H9 (cell line): ENCODE measurements at regions not wholly inside any gene's neighbourhood (a gene's known extent, or its start where the extent isn't known, plus 50 kb on each side); places are given as distances from the start of the nearest gene placed in this dataset.
"Not testable (repeated sequence)": the region's sequence is repeated elsewhere in the genome, so short reads cannot be mapped to it uniquely, and the experiment has no call there.

Source experiments
- DNase-seq: peaks from one replicate; pipeline ENCODE4 v3.0.0-alpha.2; 2017
- H2AFZ ChIP-seq: one replicate; pipeline ENCODE4 v1.6.1; 2013; ENCODE audit warnings: mild to moderate bottlenecking, low read length, control low read depth, moderate library complexity
- H2AK5ac ChIP-seq: 2 replicates; pipeline ENCODE4 v1.6.1; 2013; ENCODE audit warnings: low read length, control low read depth, mixed read lengths; ENCODE audit not compliant: insufficient read length
- H2BK120ac ChIP-seq: one replicate; pipeline ENCODE4 v1.6.1; 2013; ENCODE audit warnings: low read depth, mild to moderate bottlenecking, low read length, control low read depth, inconsistent platforms; ENCODE audit not compliant: poor library complexity, severe bottlenecking
- H2BK12ac ChIP-seq: 2 replicates; pipeline ENCODE4 v1.6.1; 2013; ENCODE audit warnings: low read length, control low read depth, mixed read lengths, low read depth; ENCODE audit not compliant: insufficient read length
- H2BK15ac ChIP-seq: 2 replicates; pipeline ENCODE4 v1.6.1; 2013; ENCODE audit warnings: low read depth, low read length, control low read depth
- H2BK20ac ChIP-seq: one replicate; pipeline ENCODE4 v1.6.1; 2013; ENCODE audit warnings: low read depth, mild to moderate bottlenecking, low read length, control low read depth, inconsistent platforms; ENCODE audit not compliant: poor library complexity, severe bottlenecking
- H2BK5ac ChIP-seq: 2 replicates; pipeline ENCODE4 v1.6.1; 2013; ENCODE audit warnings: low read length, control low read depth, mixed read lengths; ENCODE audit not compliant: insufficient read length
- H3K14ac ChIP-seq: 2 replicates; pipeline ENCODE4 v1.6.1; 2013; ENCODE audit warnings: low read length, control low read depth; ENCODE audit not compliant: insufficient read depth
- H3K18ac ChIP-seq: 2 replicates; pipeline ENCODE4 v1.6.1; 2013; ENCODE audit warnings: low read depth, mild to moderate bottlenecking, mixed read lengths, low read length, control low read depth; ENCODE audit not compliant: insufficient read length
- H3K23ac ChIP-seq: 2 replicates; pipeline ENCODE4 v1.6.1; 2013; ENCODE audit warnings: low read length, control low read depth, mixed read lengths, low read depth; ENCODE audit not compliant: insufficient read length
- H3K23me2 ChIP-seq: 2 replicates; pipeline ENCODE4 v1.6.1; 2013; ENCODE audit warnings: low read depth, mild to moderate bottlenecking, mixed read lengths, low read length, control low read depth; ENCODE audit not compliant: insufficient read length, poor library complexity, severe bottlenecking
- H3K27ac ChIP-seq: 2 replicates; pipeline ENCODE4 v1.5.1; 2013; ENCODE audit warnings: low read length, control low read depth, mixed read lengths, low read depth; ENCODE audit not compliant: insufficient read length
- H3K27me3 ChIP-seq: 2 replicates; pipeline ENCODE4 v1.6.1; 2013; ENCODE audit warnings: low read length, control low read depth, inconsistent platforms; ENCODE audit not compliant: insufficient read depth
- H3K4ac ChIP-seq: 2 replicates; pipeline ENCODE4 v1.6.1; 2013; ENCODE audit warnings: low read depth, mild to moderate bottlenecking, control low read depth, inconsistent platforms, low read length, moderate library complexity
- H3K4me1 ChIP-seq: 2 replicates; pipeline ENCODE4 v1.6.1; 2013; ENCODE audit warnings: low read length, control low read depth, inconsistent platforms; ENCODE audit not compliant: insufficient read depth
- H3K4me2 ChIP-seq: 2 replicates; pipeline ENCODE4 v1.6.1; 2013; ENCODE audit warnings: low read length, control low read depth, mixed read lengths; ENCODE audit not compliant: insufficient read length, insufficient read depth
- H3K56ac ChIP-seq: 2 replicates; pipeline ENCODE4 v1.6.1; 2013; ENCODE audit warnings: low read depth, mild to moderate bottlenecking, mixed read lengths, low read length, control low read depth; ENCODE audit not compliant: insufficient read length
- H3K79me1 ChIP-seq: 2 replicates; pipeline ENCODE4 v1.6.1; 2013; ENCODE audit warnings: low read depth, mild to moderate bottlenecking, moderate library complexity, low read length, control low read depth, inconsistent platforms; ENCODE audit not compliant: insufficient read depth, poor library complexity, severe bottlenecking
- H3K79me2 ChIP-seq: 2 replicates; pipeline ENCODE4 v1.6.1; 2013; ENCODE audit warnings: low read length, control low read depth, inconsistent platforms; ENCODE audit not compliant: insufficient read depth
- H3K9ac ChIP-seq: 2 replicates; pipeline ENCODE4 v1.6.1; 2013; ENCODE audit warnings: low read length, control low read depth, mixed read lengths; ENCODE audit not compliant: insufficient read length; ENCODE audit errors: extremely low read depth
- H3K9me3 ChIP-seq: one replicate; pipeline ENCODE4 v1.6.1; 2013; ENCODE audit warnings: low read depth, low read length, inconsistent platforms; ENCODE audit not compliant: control insufficient read depth
- H3T11ph ChIP-seq: one replicate; pipeline ENCODE4 v1.6.1; 2013; ENCODE audit warnings: mild to moderate bottlenecking, low read length, control low read depth, inconsistent platforms
- H4K20me1 ChIP-seq: one replicate; pipeline ENCODE4 v1.6.1; 2013; ENCODE audit not compliant: control insufficient read depth, insufficient read length, insufficient read depth
- H4K5ac ChIP-seq: 2 replicates; pipeline ENCODE4 v1.6.1; 2013; ENCODE audit warnings: low read depth, mild to moderate bottlenecking, mixed read lengths, low read length, control low read depth; ENCODE audit not compliant: insufficient read length
- H4K8ac ChIP-seq: replicated peaks from 2 replicates; pipeline ENCODE4 v1.6.1; 2013; ENCODE audit warnings: low read length, control low read depth, mixed read lengths, low read depth; ENCODE audit not compliant: insufficient read length
- H4K91ac ChIP-seq: 2 replicates; pipeline ENCODE4 v1.6.1; 2013; ENCODE audit warnings: low read depth, mild to moderate bottlenecking, moderate library complexity, mixed read lengths, low read length, control low read depth; ENCODE audit not compliant: insufficient read length
- H3K27ac Mint-ChIP-seq, 3 experiments: 2 replicates in 2 of 3; 3 replicates in 1 of 3; pipeline ENCODE4 v1.8.0; 2020 to 2021; ENCODE audit warnings: mixed read lengths in 3 of 3, mild to moderate bottlenecking in 1 of 3, moderate library complexity in 1 of 3
- H3K27me3 Mint-ChIP-seq: 2 replicates; pipeline ENCODE4 v1.8.0; 2021; ENCODE audit warnings: low read depth, mild to moderate bottlenecking, moderate library complexity, mixed read lengths
- H3K36me3 Mint-ChIP-seq, 3 experiments: 2 replicates in 2 of 3; 3 replicates in 1 of 3; pipeline ENCODE4 v1.8.0; 2020 to 2021; ENCODE audit warnings: low read depth in 3 of 3, mixed read lengths in 3 of 3; ENCODE audit not compliant: insufficient read depth in 1 of 3
- H3K4me1 Mint-ChIP-seq, 2 experiments: 2 replicates each; pipeline ENCODE4 v1.8.0; 2020; ENCODE audit warnings: mixed read lengths in 2 of 2
- H3K4me3 Mint-ChIP-seq, 2 experiments: 2 replicates in 1 of 2; 3 replicates in 1 of 2; pipeline ENCODE4 v1.8.0; 2020 to 2021; ENCODE audit warnings: mild to moderate bottlenecking in 2 of 2, mixed read lengths in 2 of 2, moderate library complexity in 1 of 2
- H3K9me3 Mint-ChIP-seq, 2 experiments: 2 replicates in 1 of 2; 3 replicates in 1 of 2; pipeline ENCODE4 v1.8.0; 2020; ENCODE audit warnings: mild to moderate bottlenecking in 2 of 2, mixed read lengths in 2 of 2, moderate library complexity in 1 of 2
- CTCF ChIP-seq: fragments of 200-600 bp; sonication (generic); conservative IDR thresholded peaks from 3 replicates; pipeline ENCODE4 v1.8.0; 2021; ENCODE audit warnings: antibody characterized with exemption, mild to moderate bottlenecking
- WGBS: extraction: QIAGEN DNeasy Blood & Tissue Kit; methylation state at CpG from one replicate; pipeline ENCODE4 v1.1.7; 2013; ENCODE audit warnings: missing lambda C conversion rate, low lambda C conversion rate, mixed read lengths; ENCODE audit not compliant: insufficient read length; ENCODE audit errors: extremely low coverage; 5-methylcytosine and 5-hydroxymethylcytosine counted together

GRCh38 chr2:195138435-195138834 is 518.6 kb upstream of the SLC39A10 start:
- Histone ChIP-seq H2BK5ac (no peak overlapping the region), H3K9ac (no peak overlapping the region), H3K4ac (no peak overlapping the region), H3K23me2 (no peaks in the 10 kb centered on the region), H3K23ac (no peak overlapping the region), H2BK20ac (no peak overlapping the region), H3T11ph (no peak overlapping the region), H2BK12ac (no peak overlapping the region), H3K4me2 (no peak overlapping the region), H3K56ac (no peak overlapping the region), H3K27me3 (no peaks in the 10 kb centered on the region), H4K5ac (no peak overlapping the region), H3K79me2 (no peaks in the 10 kb centered on the region), H3K4me1 (no peaks in the 10 kb centered on the region), H2AFZ (no peak overlapping the region), H2AK5ac (no peak overlapping the region), H3K27ac (no peak overlapping the region), H3K14ac (no peak overlapping the region), H3K18ac (no peak overlapping the region), H3K9me3 (no peaks in the 10 kb centered on the region), H4K8ac (no peak overlapping the region), H4K91ac (no peak overlapping the region), H4K20me1 (no peaks in the 10 kb centered on the region), H2BK15ac (no peak overlapping the region), H2BK120ac (no peak overlapping the region), H3K79me1 (no peaks in the 10 kb centered on the region)
- H3K27ac Mint-ChIP-seq, result no peak overlapping the region
- H3K9me3 Mint-ChIP-seq, result peaks cover 0 to 4% of the 10 kb centered on the region in 2 experiments; a peak in 4 of 5 replicates
- no peak for DNase-seq
- H3K4me1 Mint-ChIP-seq, result no peaks in the 10 kb centered on the region
- H3K4me3 Mint-ChIP-seq, result no peak overlapping the region
- WGBS, result no CpG with 5 or more reads among the region's 7 CpGs
- no peak for TF ChIP-seq CTCF
- H3K27me3 Mint-ChIP-seq, result no peaks in the 10 kb centered on the region
- H3K36me3 Mint-ChIP-seq, result no peaks in the 10 kb centered on the region; a peak in 1 of 7 replicates

- H3K23me2 ChIP-seq, H3K27me3 Mint-ChIP-seq, H2BK5ac ChIP-seq, H3K9ac ChIP-seq, H3K36me3 Mint-ChIP-seq, H3K27ac ChIP-seq, H3K27ac Mint-ChIP-seq, H2BK15ac ChIP-seq, H2BK20ac ChIP-seq, H3K4me2 ChIP-seq, H2AFZ ChIP-seq, H3K4me1 ChIP-seq, H3K9me3 Mint-ChIP-seq, H2BK12ac ChIP-seq, H3K14ac ChIP-seq, H3K9me3 ChIP-seq, H3K18ac ChIP-seq, H4K20me1 ChIP-seq, H3K79me2 ChIP-seq, H2AK5ac ChIP-seq, H4K91ac ChIP-seq, H4K5ac ChIP-seq, H3K4me3 Mint-ChIP-seq, H2BK120ac ChIP-seq, H3K79me1 ChIP-seq, H3K56ac ChIP-seq, DNase-seq, H3T11ph ChIP-seq, H3K4ac ChIP-seq, H3K23ac ChIP-seq, H3K27me3 ChIP-seq, H4K8ac ChIP-seq: not testable (repeated sequence)
- no CpG with 5 or more reads among the region's 3 CpGs for WGBS
- peaks cover 9 to 15% of the 10 kb centered on the region in 2 experiments for H3K4me1 Mint-ChIP-seq
Observed at GRCh38 chr2:195125889-195126288, 531.1 kb upstream of the SLC39A10 start.
